ENCODE measurements at regions not wholly inside any gene's neighbourhood (a gene's known extent, or its start where the extent isn't known, plus 50 kb on each side); places are given as distances from the start of the nearest gene placed in this dataset.
A peak's percentile ranks its signal among the peaks of the same experiment; 100 is the strongest.

- no peak for ATAC-seq
- in situ Hi-C loops (cut with MboI; ENCODE audit: low sequenced_read_pairs in 4 of 4) (no loop called here), intact Hi-C loops (cut with DNase I; ENCODE audit: low total_unique reads) (no loop called here)
- H3K27ac ChIP-seq: no peak overlapping the region
- no peak for TF ChIP-seq POLR2A (IDR thresholded peaks at IDR 0.05)
- TF ChIP-seq CTCF (IDR thresholded peaks at IDR 0.05 in 4 of 5, conservative IDR thresholded peaks at IDR 0.05 in 1 of 5): no peak
- H3K27me3 ChIP-seq: no peaks in the 10 kb centered on the region
- no peak for DNase-seq
- H3K4me3 ChIP-seq: no peak overlapping the region
- H3K9me3 ChIP-seq: no peaks in the 10 kb centered on the region
- H3K36me3 ChIP-seq: no peaks in the 10 kb centered on the region
- peaks cover 8 to 15% of the 10 kb centered on the region in 2 donors for H3K4me1 ChIP-seq
Measured at GRCh38 chr2:200221055-200221955, 85.2 kb upstream of the SPATS2L start.

- intact Hi-C loops (cut with DNase I; ENCODE audit: low total_unique reads): no loop called here
- H3K27me3 ChIP-seq: no peaks in the 10 kb centered on the region
- TF ChIP-seq POLR2A (IDR thresholded peaks at IDR 0.05): no peak
- no peak for TF ChIP-seq CTCF (IDR thresholded peaks at IDR 0.05 in 4 of 5, conservative IDR thresholded peaks at IDR 0.05 in 1 of 5)
Measured at GRCh38 chr2:200222791-200223190, 83.7 kb upstream of the SPATS2L start.

GRCh38 chr2:200223205-200223784 lies 83.2 kb upstream of the SPATS2L start:
- H3K4me1 ChIP-seq: peaks cover 16 to 24% of the 10 kb centered on the region in 2 donors
- H3K9me3 ChIP-seq: no peaks in the 10 kb centered on the region
- intact Hi-C loops (cut with DNase I; ENCODE audit: low total_unique reads): no loop called here
- no peak overlapping the region for H3K27ac ChIP-seq
- no peak overlapping the region for H3K4me3 ChIP-seq
- DNase-seq: peak in 1 of 2 donors; percentile 40
- no peaks in the 10 kb centered on the region for H3K27me3 ChIP-seq
- in situ Hi-C loops (cut with MboI; ENCODE audit: low sequenced_read_pairs in 4 of 4): no loop called here
- no peaks in the 10 kb centered on the region for H3K36me3 ChIP-seq
- peak in 1 of 2 donors; percentile 65 for ATAC-seq
- no peak for TF ChIP-seq POLR2A (IDR thresholded peaks at IDR 0.05)
- no peak for TF ChIP-seq CTCF (IDR thresholded peaks at IDR 0.05 in 4 of 5, conservative IDR thresholded peaks at IDR 0.05 in 1 of 5)

More at GRCh38 chr2:200222791-200223190, 83.7 kb upstream of the SPATS2L start:
- H3K4me1 ChIP-seq: peaks cover 16 to 24% of the 10 kb centered on the region in 2 donors
- in situ Hi-C loops (cut with MboI; ENCODE audit: low sequenced_read_pairs in 4 of 4): no loop called here
- no peak overlapping the region for H3K4me3 ChIP-seq
- no peaks in the 10 kb centered on the region for H3K36me3 ChIP-seq
- ATAC-seq: no peak
- no peaks in the 10 kb centered on the region for H3K9me3 ChIP-seq
- no peak for DNase-seq
- H3K27ac ChIP-seq: no peak overlapping the region

GRCh38 chr2:200225951-200226350 lies 80.5 kb upstream of the SPATS2L start:
- ATAC-seq: peak in 1 of 2 donors; percentile 72
- intact Hi-C loops (cut with DNase I; ENCODE audit: low total_unique reads): no loop called here
- Histone ChIP-seq H3K4me3 (no peak overlapping the region), H3K4me1 (peaks cover 16 to 24% of the 10 kb centered on the region in 2 donors), H3K9me3 (no peaks in the 10 kb centered on the region), H3K27ac (no peak overlapping the region), H3K36me3 (no peaks in the 10 kb centered on the region), H3K27me3 (no peaks in the 10 kb centered on the region)
- peak in 1 of 2 donors; percentile 13 for DNase-seq
- no peak for TF ChIP-seq POLR2A (IDR thresholded peaks at IDR 0.05)
- no peak for TF ChIP-seq CTCF (IDR thresholded peaks at IDR 0.05 in 4 of 5, conservative IDR thresholded peaks at IDR 0.05 in 1 of 5)
- in situ Hi-C loops (cut with MboI; ENCODE audit: low sequenced_read_pairs in 4 of 4): no loop called here
